Iris pigment epithelial cell (primary cell): ENCODE measurements at regions not wholly inside any gene's neighbourhood (a gene's known extent, or its start where the extent isn't known, plus 50 kb on each side); places are given as distances from the start of the nearest gene placed in this dataset.

Experiments
- DNase-seq: peaks from one replicate; pipeline ENCODE4 v3.0.0-alpha.2; 2011; ENCODE audit warnings: low read depth

DNA sequence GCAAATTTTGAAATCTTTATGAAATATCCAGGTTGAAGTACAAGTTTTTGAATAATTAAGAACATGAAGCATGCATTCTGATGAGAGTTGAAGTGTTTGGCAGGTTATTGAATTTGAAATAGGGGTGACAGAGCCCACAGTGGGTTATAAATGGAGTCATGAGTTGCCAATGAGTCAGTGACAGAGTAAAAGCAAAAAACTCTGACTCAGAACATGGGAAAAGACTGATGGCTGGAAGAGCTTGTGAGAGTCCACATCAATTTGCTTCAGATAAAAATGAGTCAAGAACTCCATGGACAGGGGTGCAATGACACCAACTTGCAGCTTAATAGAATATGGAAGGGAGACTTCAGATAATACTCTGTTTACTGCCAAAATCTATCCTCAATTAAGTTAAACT is 105.3 kb downstream of the SLC6A15 start:
- DNase-seq, result peak; percentile 32

GRCh38 chr12:84805474-84805858 is 107.1 kb downstream of the SLC6A15 start:
- no peak for DNase-seq

DNA sequence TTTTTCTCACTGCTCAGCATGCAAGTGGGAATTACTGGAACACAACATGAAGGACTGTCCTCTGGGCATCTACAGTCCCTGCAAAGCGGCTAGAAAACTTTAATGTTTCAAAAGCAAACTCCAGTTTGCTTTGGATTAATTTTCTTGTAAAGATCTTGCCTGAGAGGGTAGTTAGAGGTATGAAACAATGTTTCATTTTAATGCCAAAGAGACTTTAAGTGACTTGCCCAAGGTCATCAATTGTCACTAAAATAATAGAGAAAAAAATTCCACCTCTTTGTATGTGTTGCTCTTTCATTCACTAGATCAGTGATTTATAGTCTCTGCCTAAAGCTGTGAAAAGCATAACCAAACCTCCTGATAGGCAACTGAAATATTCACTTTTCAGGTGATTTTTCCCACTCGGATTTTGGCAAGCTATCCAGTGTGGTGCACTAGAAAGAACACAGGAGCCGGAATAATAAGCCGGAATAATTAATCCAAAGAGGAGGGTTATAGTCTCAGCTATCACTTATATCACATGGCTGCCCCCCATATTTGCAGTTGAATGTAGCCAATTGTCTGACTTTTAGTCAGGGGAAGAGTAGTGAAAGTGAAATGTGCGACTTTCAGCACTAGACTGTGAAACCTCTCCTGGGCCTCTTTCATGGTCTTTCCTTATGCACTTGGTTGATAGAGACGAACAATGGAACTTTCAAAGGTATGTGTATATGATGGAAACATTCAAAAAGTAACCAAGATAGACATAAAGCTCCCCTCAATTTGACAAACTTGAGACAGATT is 107.7 kb downstream of the SLC6A15 start:
- no peak for DNase-seq

DNA sequence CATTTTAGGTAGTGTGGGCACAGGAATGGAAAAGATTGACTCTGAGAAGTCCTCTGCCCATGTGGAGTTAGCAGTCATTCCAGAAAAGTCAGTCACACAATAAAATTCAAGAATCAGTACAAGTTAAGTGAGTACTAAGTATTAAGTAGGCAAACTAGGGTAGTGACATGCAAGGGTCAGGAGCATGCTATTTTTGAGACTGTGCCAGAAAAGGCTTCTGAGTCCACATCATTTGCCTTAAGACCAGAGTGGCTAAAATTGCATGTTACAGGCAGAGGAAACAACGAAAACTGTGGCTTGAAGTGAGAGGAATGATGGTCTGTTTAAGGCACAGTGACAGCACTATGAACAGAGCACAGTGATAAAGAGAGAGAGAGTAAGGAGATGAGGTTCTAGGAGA is 108.9 kb downstream of the SLC6A15 start:
- DNase-seq, result no peak

DNA sequence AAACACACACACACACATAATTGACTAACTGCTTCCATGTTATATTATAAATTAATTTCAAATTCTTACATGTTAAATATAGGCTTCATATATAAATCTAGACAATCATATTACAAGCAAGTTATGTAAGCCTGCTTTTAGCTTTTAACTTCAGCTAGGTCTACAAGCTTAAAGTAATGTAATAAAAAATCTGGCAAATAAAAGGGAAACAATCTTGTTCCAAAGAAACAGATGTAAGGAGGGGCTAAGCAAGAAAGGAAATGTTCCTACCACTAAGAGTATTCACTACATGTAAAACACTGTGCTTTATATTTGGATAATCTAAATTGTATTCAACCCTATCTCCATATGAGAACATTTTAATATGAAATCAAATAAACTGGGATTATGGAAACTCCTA is 110.4 kb downstream of the SLC6A15 start:
- no peak for DNase-seq

- DNase-seq, result peak; percentile 57
Measured at GRCh38 chr12:84793558-84794367, 118.8 kb downstream of the SLC6A15 start.

DNA sequence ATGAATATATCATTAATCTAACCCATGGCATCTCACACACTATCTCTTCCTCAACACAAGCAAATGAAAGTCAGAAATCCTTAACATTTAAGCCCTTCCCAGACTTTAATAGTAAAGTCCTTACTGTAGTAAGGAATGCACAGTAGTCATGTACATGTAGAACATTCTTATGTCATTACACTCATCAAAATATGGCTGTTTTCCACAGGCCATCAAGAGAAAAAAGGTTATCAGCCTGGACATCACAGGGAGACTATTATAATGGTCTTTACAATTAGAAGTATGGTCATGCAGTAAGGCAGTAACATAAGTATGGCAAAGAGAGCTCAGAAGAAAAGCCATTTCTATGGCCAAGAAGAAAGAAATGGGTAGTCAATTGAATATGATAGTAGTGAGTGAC is 121.2 kb downstream of the SLC6A15 start:
- DNase-seq, result peak; percentile 19

- DNase-seq, result peak; percentile 34
Measured at GRCh38 chr12:84789184-84789583, 123.4 kb downstream of the SLC6A15 start.

- DNase-seq, result no peak
Measured at GRCh38 chr12:84787253-84787652, 125.3 kb downstream of the SLC6A15 start.

GRCh38 chr12:84786622-84787021 is 126.0 kb downstream of the SLC6A15 start:
- no peak for DNase-seq

DNA sequence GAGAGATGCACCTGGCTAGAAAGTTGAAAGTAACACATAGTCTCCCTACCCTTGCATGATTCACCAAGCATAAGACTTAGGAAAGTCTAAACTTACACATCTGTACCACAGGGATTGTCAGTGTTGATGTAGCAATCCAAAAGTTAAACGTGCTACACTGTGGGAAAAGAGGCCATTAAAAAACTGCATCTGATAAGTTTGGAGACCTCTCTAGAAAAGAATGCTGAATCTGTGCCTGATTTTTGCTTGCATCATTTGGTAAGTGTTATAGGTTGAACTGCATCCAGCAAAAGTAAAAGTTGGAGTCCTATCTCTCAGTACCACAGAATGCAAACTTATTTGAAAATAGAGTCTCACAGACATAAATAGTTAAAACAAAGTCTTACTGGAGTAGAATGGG is 126.6 kb downstream of the SLC6A15 start:
- no peak for DNase-seq

DNA sequence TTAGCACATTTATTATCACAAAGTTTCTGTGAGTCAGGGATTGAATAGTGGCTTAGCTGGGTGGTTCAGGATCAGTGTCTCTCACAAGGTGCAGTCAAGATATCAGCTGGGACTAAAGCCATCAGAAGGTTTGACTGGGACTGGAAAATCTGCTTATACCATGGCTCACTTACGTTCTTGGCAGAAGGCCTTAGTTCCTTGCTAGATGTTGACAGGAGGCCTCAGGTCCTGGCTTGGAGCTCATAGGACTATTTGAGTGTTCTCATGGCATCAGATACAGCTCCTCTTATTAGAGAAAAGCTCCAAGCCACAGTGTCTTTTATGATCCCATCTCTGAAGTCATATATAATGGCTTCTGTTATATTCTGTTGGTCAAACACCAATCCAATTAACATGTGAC is 127.3 kb downstream of the SLC6A15 start:
- DNase-seq, result no peak

DNA sequence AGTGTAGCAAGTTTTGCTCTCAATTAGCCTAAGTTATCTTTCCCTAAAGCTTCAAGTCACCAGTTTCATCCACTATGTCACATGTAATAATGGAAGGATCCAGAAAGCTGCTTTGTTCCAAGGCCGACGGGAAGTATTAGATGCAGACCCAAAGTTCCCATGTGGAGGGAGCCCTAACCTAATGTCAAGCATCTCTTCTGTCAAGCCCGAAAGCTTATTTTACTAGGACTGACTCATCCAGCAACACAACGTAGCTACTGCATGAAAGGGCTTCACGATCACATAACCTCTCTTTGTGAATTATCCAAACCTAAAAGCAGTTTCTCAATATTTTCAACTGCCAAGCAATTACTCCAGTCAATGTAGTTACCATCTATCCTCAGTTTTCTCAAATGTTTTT is 133.4 kb downstream of the SLC6A15 start:
- DNase-seq, result peak; percentile 9

- DNase-seq, result peak; percentile 35
Measured at GRCh38 chr12:84772281-84772680, 140.3 kb downstream of the SLC6A15 start.

DNA sequence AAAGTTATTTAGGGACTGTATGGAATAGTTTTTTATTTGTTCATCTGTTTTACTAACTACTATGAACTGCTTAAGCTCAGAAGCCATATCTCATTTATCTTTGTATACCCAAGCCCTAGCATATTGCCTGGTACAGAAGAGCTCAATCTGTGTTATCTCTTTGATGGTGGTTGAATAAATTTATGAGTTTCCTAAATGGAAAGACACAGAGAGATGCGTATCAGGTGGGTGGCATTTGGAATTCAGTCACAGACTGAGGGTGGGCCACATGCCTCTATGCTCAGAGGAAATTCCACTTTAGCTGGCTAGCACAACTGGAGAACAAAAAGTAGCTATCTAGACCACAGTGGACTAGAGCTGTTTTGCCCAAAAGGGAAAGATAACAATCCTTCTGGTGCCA is 145.5 kb downstream of the SLC6A15 start:
- DNase-seq, result no peak

- no peak for DNase-seq
Measured at GRCh38 chr12:84766375-84766774, 146.2 kb downstream of the SLC6A15 start.

- DNase-seq, result no peak
Measured at GRCh38 chr12:84764001-84764400, 148.6 kb downstream of the SLC6A15 start.

DNA sequence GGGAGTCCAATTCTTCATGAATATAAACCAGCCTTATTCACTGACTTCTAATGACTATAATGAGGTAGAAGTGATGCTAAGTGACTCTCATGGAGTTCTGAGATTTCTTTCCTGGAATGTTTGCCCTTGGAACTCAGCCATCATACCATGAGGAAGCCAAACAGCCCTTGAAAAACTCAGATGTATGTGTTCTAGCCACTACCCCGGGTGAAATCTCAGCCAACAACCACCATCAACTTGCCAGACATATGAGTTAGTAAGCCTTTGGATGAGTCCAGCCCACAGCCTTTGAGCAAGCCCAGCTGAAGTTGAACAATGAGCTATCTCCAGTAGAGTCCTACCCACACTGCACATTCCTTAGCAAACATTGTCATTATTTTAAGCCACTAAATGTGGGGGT is 149.5 kb downstream of the SLC6A15 start:
- DNase-seq, result peak; percentile 56

GRCh38 chr12:84760091-84760865 is 152.3 kb downstream of the SLC6A15 start:
- DNase-seq, result no peak

GRCh38 chr12:84757978-84758377 is 154.6 kb downstream of the SLC6A15 start:
- peak; percentile 84 for DNase-seq

DNA sequence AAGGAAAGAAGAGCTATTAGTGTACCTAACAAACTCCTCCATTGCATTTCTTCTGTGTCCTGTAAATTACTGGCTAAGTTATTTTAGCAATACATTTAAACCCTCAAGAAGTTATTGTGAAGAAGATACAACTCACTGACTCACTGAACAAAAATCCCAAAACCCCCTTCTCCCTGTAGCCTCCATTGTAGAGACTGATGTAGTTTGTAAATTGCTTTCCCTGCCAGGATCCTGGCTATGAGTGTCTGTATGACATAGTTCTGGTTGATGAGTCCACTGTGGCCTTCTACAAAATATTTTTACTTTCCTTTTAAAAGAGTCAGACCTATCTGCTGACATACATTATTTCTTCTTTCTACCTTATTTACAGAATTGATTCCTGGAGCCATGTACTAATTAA is 155.6 kb downstream of the SLC6A15 start:
- DNase-seq, result peak; percentile 66

DNA sequence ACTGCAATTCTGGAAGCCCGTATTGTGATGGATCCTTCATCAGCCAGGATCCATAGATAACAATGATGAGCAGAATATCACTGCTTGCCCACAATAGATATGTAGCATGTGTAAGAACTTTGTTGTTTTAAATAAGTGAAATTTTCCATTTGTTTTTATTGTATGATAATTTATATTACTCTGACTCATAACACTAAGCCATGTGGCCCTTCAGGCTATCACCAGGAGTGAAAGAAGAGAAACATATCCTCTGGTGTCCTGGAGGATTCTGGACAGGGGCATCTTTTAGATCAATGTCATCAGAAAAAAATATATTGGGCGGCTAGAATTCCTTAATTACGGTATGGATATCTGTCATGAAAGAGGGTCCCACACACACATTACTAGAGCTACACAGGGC is 167.5 kb downstream of the SLC6A15 start:
- DNase-seq, result no peak

DNA sequence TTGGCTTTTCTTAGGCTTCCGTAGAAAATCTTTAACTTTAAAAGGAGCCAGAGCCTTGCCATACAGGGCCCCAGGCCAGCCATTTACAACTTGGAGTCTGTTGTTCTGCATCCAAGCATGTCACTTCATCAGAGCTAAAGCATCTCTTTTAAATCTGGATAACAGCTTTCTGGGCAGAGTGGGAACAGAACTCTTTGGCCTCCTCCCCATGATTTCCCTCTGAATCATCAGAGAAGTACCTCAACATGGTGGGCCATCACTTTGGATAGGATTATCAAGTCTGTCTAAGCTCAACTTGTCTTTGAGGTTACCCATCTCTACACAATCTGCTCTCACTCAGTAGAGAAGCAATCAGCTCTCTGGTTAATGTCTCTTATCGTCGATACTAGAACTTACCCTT is 170.9 kb downstream of the SLC6A15 start:
- no peak for DNase-seq
